GM12873 (cell line): ENCODE measurements at regions not wholly inside any gene's neighbourhood (a gene's known extent, or its start where the extent isn't known, plus 50 kb on each side); places are given as distances from the start of the nearest gene placed in this dataset.
A peak's percentile ranks its signal among the peaks of the same experiment; 100 is the strongest.

Experiments used
- CTCF ChIP-seq: IDR thresholded peaks from 2 replicates; pipeline ENCODE4 v1.5.1; 2012; ENCODE audit warnings: low read depth, mild to moderate bottlenecking, moderate library complexity, low read length, control low read depth; ENCODE audit not compliant: insufficient read depth; ENCODE audit errors: missing control alignments

GRCh38 chr5:106136061-106136460, 1534.7 kb downstream of the EFNA5 start:
- TF ChIP-seq CTCF = no peak

GRCh38 chr5:106135473-106135872, 1535.3 kb downstream of the EFNA5 start:
- no peak for TF ChIP-seq CTCF

- TF ChIP-seq CTCF = no peak
Measured at GRCh38 chr5:106134549-106134948, 1536.2 kb downstream of the EFNA5 start.

GRCh38 chr5:106127985-106128384, 1542.8 kb downstream of the EFNA5 start:
- no peak for TF ChIP-seq CTCF

- no peak for TF ChIP-seq CTCF
Measured at GRCh38 chr5:106127341-106127781, 1543.4 kb downstream of the EFNA5 start.

- TF ChIP-seq CTCF = peak; percentile 99
Measured at GRCh38 chr5:106121972-106122605, 1548.6 kb downstream of the EFNA5 start.

- TF ChIP-seq CTCF = no peak
Measured at GRCh38 chr5:106116682-106117081, 1554.1 kb downstream of the EFNA5 start.
